PC-9 (cell line): ENCODE measurements at regions not wholly inside any gene's neighbourhood (a gene's known extent, or its start where the extent isn't known, plus 50 kb on each side); places are given as distances from the start of the nearest gene placed in this dataset.

Source experiments
- BruUV-seq: library from RNA; stranded (reverse); fragments of 400-500 nt; replicated peaks from 2 replicates; lab custom pipeline; 2021; lab: Mats Ljungman, UMichigan
- CTCF ChIA-PET: fragments of 300-600 bp; sonication (Branson Sonifier 250); formaldehyde crosslinking; loops from one replicate; lab custom pipeline; 2022; ENCODE audit warnings: antibody characterized with exemption; lab: Charles Lee
- POLR2A ChIA-PET: fragments of 300-600 bp; sonication (Branson Sonifier 250); formaldehyde crosslinking; loops from one replicate; lab custom pipeline; 2022; ENCODE audit warnings: antibody characterized with exemption; ENCODE audit not compliant: unreplicated experiment; lab: Charles Lee
- DNase-seq, 2 experiments: peaks; one replicate each; pipeline versions ENCODE4 v3.0.0 to v3.0.0-alpha.2; 2015 to 2022; ENCODE audit warnings: mixed read lengths in 1 of 2
- H2AFZ ChIP-seq: fragments of 200-600 bp; sonication (generic); 2 replicates; pipeline ENCODE4 v1.8.1; 2017; ENCODE audit warnings: antibody characterized with exemption
- H3F3A ChIP-seq: fragments of 200-600 bp; sonication (generic); 2 replicates; pipeline ENCODE4 v1.8.1; 2017; ENCODE audit warnings: antibody characterized with exemption, mild to moderate bottlenecking, low read depth; ENCODE audit not compliant: insufficient read depth
- H3K27ac ChIP-seq: fragments of 200-600 bp; sonication (generic); 2 replicates; pipeline ENCODE4 v1.6.1; 2016; ENCODE audit warnings: mixed run types
- H3K27me3 ChIP-seq: fragments of 200-600 bp; sonication (generic); 2 replicates; pipeline ENCODE4 v1.6.1; 2016; ENCODE audit warnings: low read depth, mixed run types; ENCODE audit not compliant: insufficient read depth
- H3K36me3 ChIP-seq: fragments of 200-600 bp; sonication (generic); 2 replicates; pipeline ENCODE4 v1.6.1; 2016; ENCODE audit warnings: low read depth, mixed run types
- H3K4me1 ChIP-seq: fragments of 200-600 bp; sonication (generic); replicated peaks from 2 replicates; pipeline ENCODE4 v1.6.1; 2016; ENCODE audit warnings: mixed run types; ENCODE audit not compliant: insufficient read depth
- H3K4me2 ChIP-seq: fragments of 200-600 bp; sonication (generic); 2 replicates; pipeline ENCODE4 v1.6.1; 2017; ENCODE audit warnings: mixed run types
- H3K4me3 ChIP-seq: fragments of 200-600 bp; sonication (generic); 2 replicates; pipeline ENCODE4 v1.6.1; 2016; ENCODE audit warnings: mixed run types
- H3K79me2 ChIP-seq: fragments of 200-600 bp; sonication (generic); 2 replicates; pipeline ENCODE4 v1.6.1; 2017; ENCODE audit warnings: low read depth, mixed run types
- H3K9me2 ChIP-seq: fragments of 200-600 bp; sonication (generic); 2 replicates; pipeline ENCODE4 v1.8.1; 2017; ENCODE audit warnings: mild to moderate bottlenecking; ENCODE audit not compliant: insufficient read depth
- H3K9me3 ChIP-seq: fragments of 200-600 bp; sonication (generic); 2 replicates; pipeline ENCODE4 v1.8.1; 2016; ENCODE audit warnings: low read depth; ENCODE audit not compliant: insufficient read depth
- H4K20me1 ChIP-seq: fragments of 200-600 bp; sonication (generic); 2 replicates; pipeline ENCODE4 v1.8.1; 2017; ENCODE audit not compliant: insufficient read depth
- CTCF ChIP-seq: fragments of 200-600 bp; sonication (generic); conservative IDR thresholded peaks from 2 replicates; pipeline ENCODE4 v1.6.1; 2017; ENCODE audit warnings: mixed run types, antibody characterized with exemption, mild to moderate bottlenecking, moderate library complexity
- EZH2 ChIP-seq: fragments of 200-600 bp; sonication (generic); IDR thresholded peaks from 2 replicates; pipeline ENCODE4 v1.8.0; 2017; ENCODE audit warnings: antibody characterized with exemption, low read depth
- intact Hi-C: fragments of 100-400 bp; cut with micrococcal nuclease; formaldehyde crosslinking; loops from one replicate; pipeline ENCODE4 v1.10.0; 2022; ENCODE audit not compliant: unreplicated experiment

- no peaks in the 10 kb centered on the region for H3K9me3 ChIP-seq
- intact Hi-C loops, result no loop called here
- H3K27ac ChIP-seq, result no peak overlapping the region
- TF ChIP-seq CTCF, result no peak
- TF ChIP-seq EZH2, result no peak
- H3K4me2 ChIP-seq, result no peak overlapping the region
- no TSS peak for BruUV-seq
- no peaks in the 10 kb centered on the region for H3K27me3 ChIP-seq
- H3F3A ChIP-seq, result no peaks in the 10 kb centered on the region
- H3K4me3 ChIP-seq, result no peak overlapping the region
- DNase-seq, result no peak
- H3K4me1 ChIP-seq, result no peaks in the 10 kb centered on the region
- ChIA-PET POLR2A (no interaction called here), CTCF (no interaction called here)
- H3K9me2 ChIP-seq, result no peaks in the 10 kb centered on the region
- H3K36me3 ChIP-seq, result no peaks in the 10 kb centered on the region
- H3K79me2 ChIP-seq, result no peaks in the 10 kb centered on the region
- 0 out of 2 replicates have a peak overlapping the region, but pooled peaks have one; percentile 37 for H2AFZ ChIP-seq
- H4K20me1 ChIP-seq, result no peaks in the 10 kb centered on the region
These were observed 428.2 kb downstream of the ADAM29 start for GRCh38 chr4:175346376-175346775.

- Histone ChIP-seq H3K9me3 (no peaks in the 10 kb centered on the region), H3K27me3 (no peaks in the 10 kb centered on the region), H3F3A (no peaks in the 10 kb centered on the region), H3K27ac (no peak overlapping the region), H4K20me1 (no peaks in the 10 kb centered on the region), H3K4me3 (no peak overlapping the region), H3K4me1 (no peaks in the 10 kb centered on the region), H3K9me2 (no peaks in the 10 kb centered on the region), H3K36me3 (no peaks in the 10 kb centered on the region), H3K4me2 (no peak overlapping the region), H2AFZ (no peak overlapping the region), H3K79me2 (no peaks in the 10 kb centered on the region)
- no TSS peak for BruUV-seq
- CTCF ChIA-PET, result no interaction called here
- POLR2A ChIA-PET, result no interaction called here
- intact Hi-C loops, result no loop called here
- TF ChIP-seq EZH2, result no peak
- no peak for TF ChIP-seq CTCF
- DNase-seq, result no peak
These were observed 432.1 kb downstream of the ADAM29 start for GRCh38 chr4:175350246-175350645.

- no peak overlapping the region for H3K4me3 ChIP-seq
- no peak overlapping the region for H3K27ac ChIP-seq
- ChIA-PET CTCF (no interaction called here), POLR2A (no interaction called here)
- no peak for DNase-seq
- H3K9me3 ChIP-seq, result no peaks in the 10 kb centered on the region
- no peaks in the 10 kb centered on the region for H3K4me1 ChIP-seq
- no TSS peak for BruUV-seq
- no peaks in the 10 kb centered on the region for H3K79me2 ChIP-seq
- H3K27me3 ChIP-seq, result no peaks in the 10 kb centered on the region
- no peaks in the 10 kb centered on the region for H3F3A ChIP-seq
- intact Hi-C loops, result no loop called here
- no peaks in the 10 kb centered on the region for H3K9me2 ChIP-seq
- no peaks in the 10 kb centered on the region for H4K20me1 ChIP-seq
- no peak overlapping the region for H3K4me2 ChIP-seq
- H2AFZ ChIP-seq, result no peak overlapping the region
- TF ChIP-seq EZH2 (no peak), CTCF (no peak)
- no peaks in the 10 kb centered on the region for H3K36me3 ChIP-seq
These were observed 433.3 kb downstream of the ADAM29 start for GRCh38 chr4:175351473-175351872.
